ENCODE measurements at regions not wholly inside any gene's neighbourhood (a gene's known extent, or its start where the extent isn't known, plus 50 kb on each side); places are given as distances from the start of the nearest gene placed in this dataset.

DNA sequence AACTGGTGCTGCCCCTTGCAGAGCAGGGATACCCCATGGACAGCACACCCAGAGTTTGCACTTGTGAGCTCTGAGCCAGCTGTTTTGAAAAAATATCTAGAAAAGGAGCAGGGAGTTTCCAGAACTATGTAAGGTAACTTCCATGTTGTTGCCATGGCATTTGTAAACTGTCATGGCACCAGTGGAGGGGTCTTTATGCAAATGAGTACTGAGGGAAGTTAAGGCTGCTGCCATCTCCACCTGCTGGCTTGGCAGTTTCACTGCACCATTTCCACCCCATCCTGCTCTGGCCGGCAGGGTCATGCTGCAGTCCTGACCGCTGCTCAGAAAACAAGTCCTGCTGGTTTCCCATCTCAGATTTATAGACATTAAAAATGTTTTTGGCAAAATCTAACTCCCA is 52.3 kb upstream of the SNTG2 start:
- Histone ChIP-seq H3K9ac (ENCODE audit: low read depth in 2 of 2, low read length in 2 of 2) (no peak overlapping the region), H3K27ac (no peak overlapping the region), H3K27me3 (no peaks in the 10 kb centered on the region), H3K4me1 (no peaks in the 10 kb centered on the region), H3K4me3 (no peak overlapping the region), H3K9me3 (no peaks in the 10 kb centered on the region), H3K36me3 (no peaks in the 10 kb centered on the region)
- TF ChIP-seq, protein P1, sequence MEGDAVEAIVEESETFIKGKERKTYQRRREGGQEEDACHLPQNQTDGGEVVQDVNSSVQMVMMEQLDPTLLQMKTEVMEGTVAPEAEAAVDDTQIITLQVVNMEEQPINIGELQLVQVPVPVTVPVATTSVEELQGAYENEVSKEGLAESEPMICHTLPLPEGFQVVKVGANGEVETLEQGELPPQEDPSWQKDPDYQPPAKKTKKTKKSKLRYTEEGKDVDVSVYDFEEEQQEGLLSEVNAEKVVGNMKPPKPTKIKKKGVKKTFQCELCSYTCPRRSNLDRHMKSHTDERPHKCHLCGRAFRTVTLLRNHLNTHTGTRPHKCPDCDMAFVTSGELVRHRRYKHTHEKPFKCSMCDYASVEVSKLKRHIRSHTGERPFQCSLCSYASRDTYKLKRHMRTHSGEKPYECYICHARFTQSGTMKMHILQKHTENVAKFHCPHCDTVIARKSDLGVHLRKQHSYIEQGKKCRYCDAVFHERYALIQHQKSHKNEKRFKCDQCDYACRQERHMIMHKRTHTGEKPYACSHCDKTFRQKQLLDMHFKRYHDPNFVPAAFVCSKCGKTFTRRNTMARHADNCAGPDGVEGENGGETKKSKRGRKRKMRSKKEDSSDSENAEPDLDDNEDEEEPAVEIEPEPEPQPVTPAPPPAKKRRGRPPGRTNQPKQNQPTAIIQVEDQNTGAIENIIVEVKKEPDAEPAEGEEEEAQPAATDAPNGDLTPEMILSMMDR (IDR thresholded peaks at IDR 0.05), result no peak
- no peak for DNase-seq
- intact Hi-C loops (cut with DNase I), result no loop called here

DNA sequence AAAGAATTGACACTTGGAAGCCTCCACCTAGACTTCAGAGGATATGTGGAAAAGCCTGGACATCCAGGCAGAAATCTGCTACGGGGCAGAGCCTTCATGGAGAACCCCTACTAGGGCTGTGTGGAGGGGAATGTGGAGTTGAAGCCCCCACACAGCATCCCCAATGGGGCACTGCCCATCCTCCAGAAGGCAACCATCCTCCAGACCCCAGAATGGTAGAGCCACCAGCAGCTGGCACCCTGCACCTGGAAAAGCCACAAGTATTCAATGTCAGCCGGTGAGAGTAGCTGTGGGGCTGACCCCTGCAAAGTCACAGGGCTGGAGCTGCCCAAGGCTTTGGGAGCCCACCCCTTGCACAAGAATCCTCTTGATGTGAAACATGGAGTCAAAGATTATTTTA is 53.6 kb upstream of the SNTG2 start:
- intact Hi-C loops (cut with DNase I), result no loop called here
- Histone ChIP-seq H3K9ac (ENCODE audit: low read depth in 2 of 2, low read length in 2 of 2) (no peak overlapping the region), H3K4me1 (no peaks in the 10 kb centered on the region), H3K9me3 (no peaks in the 10 kb centered on the region), H3K36me3 (no peaks in the 10 kb centered on the region), H3K27ac (no peak overlapping the region), H3K27me3 (no peaks in the 10 kb centered on the region), H3K4me3 (no peak overlapping the region)
- DNase-seq, result no peak
- TF ChIP-seq, protein P1 (IDR thresholded peaks at IDR 0.05), result no peak

GRCh38 chr2:893311-893710 is 57.3 kb upstream of the SNTG2 start:
- H3K9me3 ChIP-seq, result no peaks in the 10 kb centered on the region
- no peak overlapping the region for H3K27ac ChIP-seq
- no peak overlapping the region for H3K4me3 ChIP-seq
- no peaks in the 10 kb centered on the region for H3K4me1 ChIP-seq
- TF ChIP-seq, protein P1 (IDR thresholded peaks at IDR 0.05), result no peak
- no peaks in the 10 kb centered on the region for H3K27me3 ChIP-seq
- H3K9ac ChIP-seq (ENCODE audit: low read depth in 2 of 2, low read length in 2 of 2), result no peak overlapping the region
- DNase-seq, result peak; percentile 49
- H3K36me3 ChIP-seq, result no peaks in the 10 kb centered on the region
- intact Hi-C loops (cut with DNase I), result no loop called here

GRCh38 chr2:892892-893291 is 57.8 kb upstream of the SNTG2 start:
- intact Hi-C loops (cut with DNase I), result no loop called here
- H3K9ac ChIP-seq (ENCODE audit: low read depth in 2 of 2, low read length in 2 of 2), result no peak overlapping the region
- no peaks in the 10 kb centered on the region for H3K36me3 ChIP-seq
- no peak for DNase-seq
- H3K27me3 ChIP-seq, result no peaks in the 10 kb centered on the region
- no peaks in the 10 kb centered on the region for H3K9me3 ChIP-seq
- no peak overlapping the region for H3K4me3 ChIP-seq
- H3K27ac ChIP-seq, result no peak overlapping the region
- no peaks in the 10 kb centered on the region for H3K4me1 ChIP-seq
- TF ChIP-seq, protein P1 (IDR thresholded peaks at IDR 0.05), result no peak

DNA sequence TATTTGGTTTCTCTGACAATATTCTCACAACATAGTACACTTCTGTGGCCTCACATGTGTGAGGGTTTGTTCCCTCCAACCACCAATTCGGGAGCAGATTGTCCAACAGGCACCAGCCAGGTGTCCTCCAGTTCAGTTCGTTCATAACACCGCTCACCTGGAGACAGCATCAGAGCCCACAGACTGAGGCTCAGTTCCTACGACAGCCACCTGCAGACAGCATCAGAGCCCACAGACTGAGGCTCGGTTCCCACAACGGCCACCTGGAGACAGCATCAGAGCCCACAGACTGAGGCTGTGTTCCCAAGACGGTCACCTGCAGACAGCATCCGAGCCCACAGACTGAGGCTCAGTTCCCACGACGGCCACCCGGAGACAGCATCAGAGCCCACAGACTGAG is 58.2 kb upstream of the SNTG2 start:
- Histone ChIP-seq H3K27ac (no peak overlapping the region), H3K9ac (ENCODE audit: low read depth in 2 of 2, low read length in 2 of 2) (no peak overlapping the region), H3K27me3 (no peaks in the 10 kb centered on the region), H3K4me3 (no peak overlapping the region), H3K9me3 (no peaks in the 10 kb centered on the region), H3K36me3 (no peaks in the 10 kb centered on the region), H3K4me1 (no peaks in the 10 kb centered on the region)
- TF ChIP-seq, protein P1 (IDR thresholded peaks at IDR 0.05), result no peak
- no peak for DNase-seq
- intact Hi-C loops (cut with DNase I), result no loop called here

DNA sequence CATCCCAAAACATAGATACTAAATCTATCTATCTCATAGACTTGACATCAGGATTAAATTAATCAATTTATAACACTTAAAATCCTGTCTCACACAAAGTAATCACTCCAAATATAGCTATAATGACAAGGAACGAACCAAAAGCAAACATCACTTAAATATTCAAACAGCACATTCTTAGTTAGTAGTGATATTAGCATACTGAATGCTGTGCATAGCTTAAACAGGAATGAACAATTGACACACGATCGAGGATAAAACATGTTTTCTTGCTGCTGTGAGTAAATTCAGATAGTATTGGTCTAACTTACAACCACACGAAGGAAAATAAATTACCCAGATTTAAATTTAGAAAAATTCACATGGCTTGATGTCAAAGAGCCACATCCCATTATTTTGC is 58.9 kb upstream of the SNTG2 start:
- H3K27ac ChIP-seq, result no peak overlapping the region
- no peak overlapping the region for H3K4me3 ChIP-seq
- H3K27me3 ChIP-seq, result no peaks in the 10 kb centered on the region
- DNase-seq, result no peak
- no peak overlapping the region for H3K9ac ChIP-seq (ENCODE audit: low read depth in 2 of 2, low read length in 2 of 2)
- no peaks in the 10 kb centered on the region for H3K36me3 ChIP-seq
- H3K9me3 ChIP-seq, result no peaks in the 10 kb centered on the region
- intact Hi-C loops (cut with DNase I), result no loop called here
- H3K4me1 ChIP-seq, result no peaks in the 10 kb centered on the region
- TF ChIP-seq, protein P1 (IDR thresholded peaks at IDR 0.05), result no peak
